Endothelial cell of umbilical vein (primary cell): ENCODE measurements at regions not wholly inside any gene's neighbourhood (a gene's known extent, or its start where the extent isn't known, plus 50 kb on each side); places are given as distances from the start of the nearest gene placed in this dataset.

Source experiments
- BruUV-seq: library from RNA; stranded (reverse); fragments of 400-500 nt; replicated peaks from 2 replicates; lab custom pipeline; 2021; lab: Mats Ljungman, UMichigan
- CTCF ChIA-PET: fragments of 300-600, 350-600 bp; sonication (Branson Sonifier 250); formaldehyde crosslinking; loops from one replicate; lab custom pipeline; 2021; ENCODE audit warnings: antibody characterized with exemption, inconsistent platforms; lab: Charles Lee
- POLR2A ChIA-PET: fragments of 300-600, 350-600 bp; sonication (Branson Sonifier 250); formaldehyde crosslinking; loops from one replicate; lab custom pipeline; 2021; ENCODE audit warnings: antibody characterized with exemption, inconsistent platforms; lab: Charles Lee
- DNase-seq: peaks from one replicate; pipeline ENCODE4 v3.0.0-alpha.2; 2011; ENCODE audit warnings: low read depth, low spot score
- FAIRE-seq: peaks from 2 replicates; lab custom pipeline; 2011; peaks lifted over from hg19 to GRCh38; lab: Jason Lieb, UNC
- H2AFZ ChIP-seq: 2 replicates; pipeline ENCODE4 v1.6.0; 2012; ENCODE audit warnings: low read depth, low read length, control low read depth, inconsistent platforms
- H3K27ac ChIP-seq: 2 replicates; pipeline ENCODE4 v1.5.1; 2011; ENCODE audit warnings: low read depth, mild to moderate bottlenecking, control low read depth, low read length, moderate library complexity; ENCODE audit not compliant: insufficient read depth
- H3K27me3 ChIP-seq, 2 experiments: 2 replicates each; pipeline versions ENCODE4 v1.6.0 to v1.6.1; 2011; ENCODE audit warnings: low read length in 2 of 2, mixed read lengths in 1 of 2; ENCODE audit not compliant: control insufficient read depth in 2 of 2, insufficient read depth in 2 of 2
- H3K36me3 ChIP-seq, 2 experiments: 2 replicates in 1 of 2; 3 replicates in 1 of 2; pipeline ENCODE4 v1.5.1; 2011; ENCODE audit warnings: low read length in 2 of 2, mild to moderate bottlenecking in 1 of 2, moderate library complexity in 1 of 2; ENCODE audit not compliant: control insufficient read depth in 2 of 2, insufficient read depth in 2 of 2; ENCODE audit errors: extremely low read depth in 1 of 2
- H3K4me1 ChIP-seq: 3 replicates; pipeline ENCODE4 v1.5.1; 2011; ENCODE audit warnings: mild to moderate bottlenecking, low read length; ENCODE audit not compliant: control insufficient read depth, insufficient read depth; ENCODE audit errors: extremely low read depth
- H3K4me2 ChIP-seq: 2 replicates; pipeline ENCODE4 v1.6.1; 2011; ENCODE audit warnings: low read length, control low read depth, mixed read lengths; ENCODE audit not compliant: insufficient read depth
- H3K4me3 ChIP-seq, 3 experiments: fragments of 200-600 bp in 1 of 3; sonication (generic), shearing (Covaris generic) in 1 of 3; replicated peaks in 1 of 3; 2 replicates each; pipeline ENCODE4 v1.5.1; 2011 to 2016; ENCODE audit warnings: control low read depth in 3 of 3, low read length in 3 of 3, mild to moderate bottlenecking in 2 of 3, inconsistent platforms in 1 of 3, low read depth in 1 of 3, moderate library complexity in 1 of 3; ENCODE audit not compliant: insufficient read depth in 1 of 3
- H3K79me2 ChIP-seq: 2 replicates; pipeline ENCODE4 v1.6.0; 2012; ENCODE audit warnings: low read length, inconsistent platforms; ENCODE audit not compliant: control insufficient read depth, insufficient read depth
- H3K9ac ChIP-seq: replicated peaks from 2 replicates; pipeline ENCODE3; 2011; ENCODE audit warnings: low read length, control low read depth; ENCODE audit not compliant: insufficient read depth; ENCODE audit errors: extremely low read depth
- H3K9me1 ChIP-seq: replicated peaks from 3 replicates; pipeline ENCODE4 v1.6.0; 2011; ENCODE audit warnings: mild to moderate bottlenecking, low read length; ENCODE audit not compliant: control insufficient read depth, insufficient read depth; ENCODE audit errors: extremely low read depth
- H3K9me3 ChIP-seq: replicated peaks from 2 replicates; pipeline ENCODE4 v1.5.1; 2012; ENCODE audit warnings: low read length, inconsistent platforms; ENCODE audit not compliant: control insufficient read depth, insufficient read depth
- H4K20me1 ChIP-seq: replicated peaks from 2 replicates; pipeline ENCODE3; 2011; ENCODE audit warnings: mild to moderate bottlenecking, low read length; ENCODE audit not compliant: control insufficient read depth, insufficient read depth; ENCODE audit errors: extremely low read depth
- EZH2 ChIP-seq: IDR thresholded peaks from 2 replicates; pipeline ENCODE4 v1.6.1; 2012; ENCODE audit warnings: borderline replicate concordance, low read depth, mild to moderate bottlenecking, moderate library complexity, low read length, inconsistent platforms; ENCODE audit not compliant: severe bottlenecking
- FOS ChIP-seq: IDR thresholded peaks from 2 replicates; pipeline ENCODE4 v1.6.1; 2011; ENCODE audit warnings: mild to moderate bottlenecking, low read length, moderate library complexity, borderline replicate concordance; ENCODE audit not compliant: insufficient read depth
- GATA2 ChIP-seq: IDR thresholded peaks from 2 replicates; pipeline ENCODE4 v1.7.0; 2011; ENCODE audit warnings: low read depth, mild to moderate bottlenecking, moderate library complexity, mixed read lengths, low read length; ENCODE audit not compliant: insufficient read length, insufficient read depth
- JUN ChIP-seq: IDR thresholded peaks from 2 replicates; pipeline ENCODE4 v1.6.1; 2011; ENCODE audit warnings: borderline replicate concordance, low read depth; ENCODE audit not compliant: insufficient read length, insufficient read depth
- MYC ChIP-seq: IDR thresholded peaks from one replicate; pipeline ENCODE4 v1.6.1; 2011; ENCODE audit warnings: mild to moderate bottlenecking, low read depth, low read length
- POLR2A ChIP-seq: IDR thresholded peaks from 2 replicates; pipeline ENCODE4 v1.6.1; 2012; ENCODE audit warnings: low read depth, mild to moderate bottlenecking, control low read depth, low read length
- POLR2AphosphoS5 ChIP-seq: IDR thresholded peaks from 2 replicates; pipeline ENCODE4 v1.6.1; 2012; ENCODE audit warnings: low read depth, mild to moderate bottlenecking, control low read depth, low read length, moderate library complexity; ENCODE audit not compliant: insufficient read depth
- dilution Hi-C: fragments of 300-500 bp; cut with MboI; formaldehyde crosslinking; loops from one replicate; pipeline ENCODE4 v1.15.0; 2019; ENCODE audit warnings: low sequenced_read_pairs; ENCODE audit not compliant: extremely low pct_ligation_motif_present
- intact Hi-C: fragments of 100-400 bp; cut with micrococcal nuclease; formaldehyde crosslinking; loops from one replicate; pipeline ENCODE4 v1.10.0; 2022
- TF ChIP-seq, protein P1 (sequence below), 2 donors: IDR thresholded peaks; 1 replicate in 1 of 2; 2 replicates in 1 of 2; pipeline ENCODE4 v1.5.1; 2011; ENCODE audit warnings: low read length in 2 of 2, mild to moderate bottlenecking in 2 of 2, moderate library complexity in 2 of 2, control low read depth in 1 of 2, inconsistent platforms in 1 of 2, low read depth in 1 of 2; ENCODE audit not compliant: insufficient read depth in 1 of 2; ENCODE audit errors: extremely low read depth in 1 of 2
- TF ChIP-seq, protein P2 (sequence below): IDR thresholded peaks from 2 replicates; pipeline ENCODE4 v1.6.1; 2011; ENCODE audit not compliant: insufficient read depth, insufficient read length

DNA sequence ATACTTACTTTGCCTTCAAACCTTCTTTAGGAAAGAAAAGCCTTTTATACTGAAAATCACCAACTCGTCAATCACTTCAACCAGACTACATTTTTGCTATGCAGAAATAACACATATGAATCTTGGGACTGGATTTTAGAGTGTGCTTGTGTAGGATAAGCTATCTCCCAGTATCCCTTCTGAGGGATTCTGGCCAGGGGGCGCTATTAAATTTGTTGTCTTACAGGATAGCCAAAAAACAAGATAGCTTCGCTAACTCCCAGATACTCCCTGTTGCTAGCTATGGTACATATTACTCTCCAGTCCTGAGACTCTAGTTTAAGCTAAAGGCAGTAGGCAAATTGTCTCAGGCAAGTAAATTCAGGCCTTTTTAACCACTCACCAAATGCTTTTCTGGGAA is 167.2 kb downstream of the LHFPL1 start:
- DNase-seq = no peak
- Histone ChIP-seq H3K9me3 (no peaks in the 10 kb centered on the region), H3K36me3 (no peaks in the 10 kb centered on the region), H3K4me1 (no peaks in the 10 kb centered on the region), H3K9me1 (no peaks in the 10 kb centered on the region), H3K79me2 (no peaks in the 10 kb centered on the region), H2AFZ (no peak overlapping the region), H3K4me3 (no peak overlapping the region), H3K9ac (no peak overlapping the region), H3K4me2 (no peak overlapping the region), H3K27ac (no peak overlapping the region), H4K20me1 (no peaks in the 10 kb centered on the region), H3K27me3 (no peaks in the 10 kb centered on the region)
- no peak for FAIRE-seq
- intact Hi-C loops = no loop called here
- BruUV-seq = no TSS peak
- dilution Hi-C loops = no loop called here
- TF ChIP-seq GATA2 (no peak), EZH2 (no peak), POLR2AphosphoS5 (no peak), MYC (no peak), JUN (no peak), POLR2A (no peak), FOS (no peak)
- TF ChIP-seq, protein P1, sequence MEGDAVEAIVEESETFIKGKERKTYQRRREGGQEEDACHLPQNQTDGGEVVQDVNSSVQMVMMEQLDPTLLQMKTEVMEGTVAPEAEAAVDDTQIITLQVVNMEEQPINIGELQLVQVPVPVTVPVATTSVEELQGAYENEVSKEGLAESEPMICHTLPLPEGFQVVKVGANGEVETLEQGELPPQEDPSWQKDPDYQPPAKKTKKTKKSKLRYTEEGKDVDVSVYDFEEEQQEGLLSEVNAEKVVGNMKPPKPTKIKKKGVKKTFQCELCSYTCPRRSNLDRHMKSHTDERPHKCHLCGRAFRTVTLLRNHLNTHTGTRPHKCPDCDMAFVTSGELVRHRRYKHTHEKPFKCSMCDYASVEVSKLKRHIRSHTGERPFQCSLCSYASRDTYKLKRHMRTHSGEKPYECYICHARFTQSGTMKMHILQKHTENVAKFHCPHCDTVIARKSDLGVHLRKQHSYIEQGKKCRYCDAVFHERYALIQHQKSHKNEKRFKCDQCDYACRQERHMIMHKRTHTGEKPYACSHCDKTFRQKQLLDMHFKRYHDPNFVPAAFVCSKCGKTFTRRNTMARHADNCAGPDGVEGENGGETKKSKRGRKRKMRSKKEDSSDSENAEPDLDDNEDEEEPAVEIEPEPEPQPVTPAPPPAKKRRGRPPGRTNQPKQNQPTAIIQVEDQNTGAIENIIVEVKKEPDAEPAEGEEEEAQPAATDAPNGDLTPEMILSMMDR (IDR thresholded peaks at IDR 0.05; ENCODE audit: extremely low read depth in 1 of 2, insufficient read depth in 1 of 2, low read depth in 1 of 2, low read length in 2 of 2) = no peak
- TF ChIP-seq, protein P2, sequence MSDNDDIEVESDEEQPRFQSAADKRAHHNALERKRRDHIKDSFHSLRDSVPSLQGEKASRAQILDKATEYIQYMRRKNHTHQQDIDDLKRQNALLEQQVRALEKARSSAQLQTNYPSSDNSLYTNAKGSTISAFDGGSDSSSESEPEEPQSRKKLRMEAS = no peak
- ChIA-PET POLR2A (no interaction called here), CTCF (no interaction called here)
